ENCODE measurements at regions not wholly inside any gene's neighbourhood (a gene's known extent, or its start where the extent isn't known, plus 50 kb on each side); places are given as distances from the start of the nearest gene placed in this dataset.

- TF ChIP-seq ZNF462 (CRISPR knock-in tag; IDR thresholded peaks at IDR 0.05) (no peak), EZH2 (IDR thresholded peaks at IDR 0.05; ENCODE audit: low read depth, unreplicated experiment) (no peak)
- TF ChIP-seq, protein P1, sequence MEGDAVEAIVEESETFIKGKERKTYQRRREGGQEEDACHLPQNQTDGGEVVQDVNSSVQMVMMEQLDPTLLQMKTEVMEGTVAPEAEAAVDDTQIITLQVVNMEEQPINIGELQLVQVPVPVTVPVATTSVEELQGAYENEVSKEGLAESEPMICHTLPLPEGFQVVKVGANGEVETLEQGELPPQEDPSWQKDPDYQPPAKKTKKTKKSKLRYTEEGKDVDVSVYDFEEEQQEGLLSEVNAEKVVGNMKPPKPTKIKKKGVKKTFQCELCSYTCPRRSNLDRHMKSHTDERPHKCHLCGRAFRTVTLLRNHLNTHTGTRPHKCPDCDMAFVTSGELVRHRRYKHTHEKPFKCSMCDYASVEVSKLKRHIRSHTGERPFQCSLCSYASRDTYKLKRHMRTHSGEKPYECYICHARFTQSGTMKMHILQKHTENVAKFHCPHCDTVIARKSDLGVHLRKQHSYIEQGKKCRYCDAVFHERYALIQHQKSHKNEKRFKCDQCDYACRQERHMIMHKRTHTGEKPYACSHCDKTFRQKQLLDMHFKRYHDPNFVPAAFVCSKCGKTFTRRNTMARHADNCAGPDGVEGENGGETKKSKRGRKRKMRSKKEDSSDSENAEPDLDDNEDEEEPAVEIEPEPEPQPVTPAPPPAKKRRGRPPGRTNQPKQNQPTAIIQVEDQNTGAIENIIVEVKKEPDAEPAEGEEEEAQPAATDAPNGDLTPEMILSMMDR (conservative IDR thresholded peaks at IDR 0.05; ENCODE audit: low read depth in 2 of 2): no peak
Measured at GRCh38 chr3:31465999-31466398, 66.7 kb upstream of the STT3B start (continued).

DNA sequence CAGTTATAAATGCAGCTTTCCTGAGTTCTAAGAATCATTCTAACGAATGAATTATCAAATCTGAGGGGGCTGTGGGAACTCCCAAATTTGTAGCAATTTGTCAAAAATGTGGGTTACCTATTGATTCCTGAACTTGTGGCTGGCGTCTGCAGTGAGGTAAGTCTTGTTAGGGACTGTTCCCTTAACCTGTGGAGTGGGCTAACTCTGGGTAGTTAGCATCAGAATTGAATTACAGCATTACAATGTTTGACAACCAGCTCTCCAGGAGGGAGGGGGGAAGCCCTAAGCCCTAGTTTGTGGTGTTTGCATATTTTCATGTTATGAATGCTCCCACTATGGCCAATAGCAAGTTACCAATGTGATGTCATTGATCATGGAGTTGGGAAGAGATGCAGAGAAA, 65.9 kb upstream of the STT3B start:
- H3K4me1 ChIP-seq (ENCODE audit: insufficient read depth): peaks cover 18% of the 10 kb centered on the region
- no peaks in the 10 kb centered on the region for H3K9me2 ChIP-seq (ENCODE audit: insufficient read depth)
- H3K4me3 Mint-ChIP-seq: 0 out of 3 replicates have a peak overlapping the region, but pooled peaks have one; percentile 25
- H3K36me3 ChIP-seq (ENCODE audit: insufficient read depth): no peaks in the 10 kb centered on the region
- H3K4me3 ChIP-seq: no peak overlapping the region
- no peak overlapping the region for H3K27ac ChIP-seq (ENCODE audit: low read depth)
- H3K27me3 Mint-ChIP-seq (ENCODE audit: insufficient read depth, low read depth, poor library complexity): no peaks in the 10 kb centered on the region
- ATAC-seq: peak; percentile 71
- H3K4me1 Mint-ChIP-seq: peaks cover 29% of the 10 kb centered on the region
- no peak for DNase-seq (ENCODE audit: low spot score)
- H3K9me3 Mint-ChIP-seq: no peaks in the 10 kb centered on the region
- no peaks in the 10 kb centered on the region for H3K27me3 ChIP-seq (ENCODE audit: insufficient read depth)
- H3K27ac Mint-ChIP-seq: no peak overlapping the region
- H3F3A ChIP-seq (replicated peaks; ENCODE audit: low read depth): no peaks in the 10 kb centered on the region
- no peaks in the 10 kb centered on the region for H3K36me3 Mint-ChIP-seq (ENCODE audit: low read depth)
- no peak overlapping the region for H2AFZ ChIP-seq
- H3K79me2 ChIP-seq (replicated peaks; ENCODE audit: insufficient read depth): no peaks in the 10 kb centered on the region
- no peaks in the 10 kb centered on the region for H4K20me1 ChIP-seq (replicated peaks; ENCODE audit: insufficient read depth)
- peak overlapping the region; percentile 48 for H3K4me2 ChIP-seq
- no peak for TF ChIP-seq REST (IDR thresholded peaks at IDR 0.05; ENCODE audit: unreplicated experiment)
- no peak for TF ChIP-seq EZH2 (IDR thresholded peaks at IDR 0.05; ENCODE audit: low read depth, unreplicated experiment)
- TF ChIP-seq ZNF114 (CRISPR knock-in tag; IDR thresholded peaks at IDR 0.05): no peak
